Right renal cortex interstitium (tissue), 3 donors: ENCODE measurements at regions not wholly inside any gene's neighbourhood (a gene's known extent, or its start where the extent isn't known, plus 50 kb on each side); places are given as distances from the start of the nearest gene placed in this dataset.
"Not testable (repeated sequence)": the region's sequence is repeated elsewhere in the genome, so short reads cannot be mapped to it uniquely, and the experiment has no call there.

Experiments used
- DNase-seq, 3 donors: peaks; one replicate each; pipeline ENCODE4 v3.0.0-alpha.2; 2013; ENCODE audit warnings: low read depth in 3 of 3, low spot score in 2 of 3

GRCh38 chr6:85287158-85287557 lies 162.7 kb upstream of the NT5E start:
- DNase-seq, result no peak

GRCh38 chr6:85286507-85286906 lies 163.4 kb upstream of the NT5E start:
- not testable (repeated sequence) for DNase-seq

- no peak for DNase-seq
These were observed 163.9 kb upstream of the NT5E start for GRCh38 chr6:85285934-85286333.

- DNase-seq, result no peak
These were observed 164.8 kb upstream of the NT5E start for GRCh38 chr6:85285114-85285513.

- no peak for DNase-seq
These were observed 166.4 kb upstream of the NT5E start for GRCh38 chr6:85283436-85283835.

GRCh38 chr6:85278466-85279035 lies 171.3 kb upstream of the NT5E start:
- no peak for DNase-seq

GRCh38 chr6:85276026-85276425 lies 173.9 kb upstream of the NT5E start:
- DNase-seq, result not testable (repeated sequence)

GRCh38 chr6:85275338-85275985 lies 174.4 kb upstream of the NT5E start:
- DNase-seq, result no peak

GRCh38 chr6:85273870-85274269 lies 176.0 kb upstream of the NT5E start:
- no peak for DNase-seq

- no peak for DNase-seq
These were observed 176.8 kb upstream of the NT5E start for GRCh38 chr6:85273046-85273445.

- no peak for DNase-seq
These were observed 177.3 kb upstream of the NT5E start for GRCh38 chr6:85272592-85272991.

- DNase-seq, result no peak
These were observed 187.3 kb upstream of the NT5E start for GRCh38 chr6:85262621-85263020.

- DNase-seq, result no peak
These were observed 188.6 kb upstream of the NT5E start for GRCh38 chr6:85261271-85261670.

- no peak for DNase-seq
These were observed 194.2 kb upstream of the NT5E start for GRCh38 chr6:85255661-85256060.

- DNase-seq, result no peak
These were observed 197.3 kb upstream of the NT5E start for GRCh38 chr6:85252552-85252951.

GRCh38 chr6:85252085-85252484 lies 197.8 kb upstream of the NT5E start:
- no peak for DNase-seq

GRCh38 chr6:85251300-85251699 lies 198.6 kb upstream of the NT5E start:
- DNase-seq, result no peak

GRCh38 chr6:85250586-85251220 lies 199.2 kb upstream of the NT5E start:
- no peak for DNase-seq

- DNase-seq, result no peak
These were observed 204.9 kb upstream of the NT5E start for GRCh38 chr6:85245004-85245403.

GRCh38 chr6:85241498-85242052 lies 208.3 kb upstream of the NT5E start:
- no peak for DNase-seq

GRCh38 chr6:85240787-85241385 lies 209.0 kb upstream of the NT5E start:
- no peak for DNase-seq

- DNase-seq, result no peak
These were observed 212.4 kb upstream of the NT5E start for GRCh38 chr6:85237478-85237877.
